ENCODE measurements at regions not wholly inside any gene's neighbourhood (a gene's known extent, or its start where the extent isn't known, plus 50 kb on each side); places are given as distances from the start of the nearest gene placed in this dataset.

DNA sequence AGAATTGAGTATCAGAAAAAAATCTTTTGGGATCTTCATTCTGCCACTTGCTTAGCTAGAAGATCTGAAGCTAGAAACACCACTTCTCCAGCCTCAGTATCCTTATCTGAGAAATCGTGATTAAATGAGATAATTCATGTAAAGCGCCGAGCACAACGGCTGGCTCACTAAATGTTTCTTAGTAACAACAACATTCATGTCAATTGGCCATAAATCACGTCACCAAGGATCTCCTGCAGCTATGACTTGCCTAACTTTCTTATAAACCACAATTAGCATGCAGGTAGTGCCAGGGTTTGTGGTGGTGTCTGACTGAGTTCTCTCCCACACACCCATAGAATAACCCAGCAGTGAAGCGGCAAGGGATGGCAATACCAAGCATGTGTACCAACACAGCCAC is 501.3 kb downstream of the EFNB2 start:
- TF ChIP-seq FEZF1 (tag by site-specific recombination; IDR thresholded peaks at IDR 0.05) (peak; percentile 61; the same call in 1 of the 2 replicates), ZNF302 (tag by site-specific recombination; IDR thresholded peaks at IDR 0.05; ENCODE audit: low read depth) (no peak), CTCF (tag by site-specific recombination; IDR thresholded peaks at IDR 0.05) (no peak)
